ENCODE measurements at regions not wholly inside any gene's neighbourhood (a gene's known extent, or its start where the extent isn't known, plus 50 kb on each side); places are given as distances from the start of the nearest gene placed in this dataset.

DNA sequence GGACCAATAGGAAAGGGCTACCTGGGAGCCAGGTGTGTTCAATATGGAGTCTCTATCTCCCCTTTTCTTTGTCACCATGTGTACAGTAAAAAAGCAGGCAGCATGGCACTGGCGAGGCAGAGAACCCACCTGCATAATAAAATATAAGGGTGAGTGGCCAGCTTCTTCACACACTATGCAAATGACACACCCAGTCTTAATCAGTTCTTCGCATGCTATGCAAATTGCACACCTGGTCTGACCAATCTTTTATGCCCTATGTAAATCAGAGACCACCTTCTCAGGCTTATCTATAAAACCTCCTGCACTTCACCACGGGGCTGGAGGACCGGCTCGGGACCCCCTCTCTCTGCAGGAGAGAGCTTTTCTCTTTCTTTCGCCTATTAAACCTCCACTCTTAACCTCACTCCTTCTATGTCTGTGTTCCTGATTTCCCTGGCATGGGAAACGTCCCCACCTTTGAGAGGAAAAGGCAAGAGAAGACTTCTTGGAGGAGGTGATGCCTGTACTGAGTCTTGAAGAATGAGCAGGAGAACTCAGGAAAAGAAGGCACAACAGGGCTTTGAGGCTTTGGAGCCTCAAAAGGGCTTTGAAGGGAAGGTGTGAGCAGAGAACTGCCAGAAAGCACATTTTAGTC, 502.1 kb downstream of the GRIN2A start:
- TF ChIP-seq, protein P1, sequence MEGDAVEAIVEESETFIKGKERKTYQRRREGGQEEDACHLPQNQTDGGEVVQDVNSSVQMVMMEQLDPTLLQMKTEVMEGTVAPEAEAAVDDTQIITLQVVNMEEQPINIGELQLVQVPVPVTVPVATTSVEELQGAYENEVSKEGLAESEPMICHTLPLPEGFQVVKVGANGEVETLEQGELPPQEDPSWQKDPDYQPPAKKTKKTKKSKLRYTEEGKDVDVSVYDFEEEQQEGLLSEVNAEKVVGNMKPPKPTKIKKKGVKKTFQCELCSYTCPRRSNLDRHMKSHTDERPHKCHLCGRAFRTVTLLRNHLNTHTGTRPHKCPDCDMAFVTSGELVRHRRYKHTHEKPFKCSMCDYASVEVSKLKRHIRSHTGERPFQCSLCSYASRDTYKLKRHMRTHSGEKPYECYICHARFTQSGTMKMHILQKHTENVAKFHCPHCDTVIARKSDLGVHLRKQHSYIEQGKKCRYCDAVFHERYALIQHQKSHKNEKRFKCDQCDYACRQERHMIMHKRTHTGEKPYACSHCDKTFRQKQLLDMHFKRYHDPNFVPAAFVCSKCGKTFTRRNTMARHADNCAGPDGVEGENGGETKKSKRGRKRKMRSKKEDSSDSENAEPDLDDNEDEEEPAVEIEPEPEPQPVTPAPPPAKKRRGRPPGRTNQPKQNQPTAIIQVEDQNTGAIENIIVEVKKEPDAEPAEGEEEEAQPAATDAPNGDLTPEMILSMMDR (IDR thresholded peaks at IDR 0.05) = no peak
- TF ChIP-seq POLR2A (IDR thresholded peaks at IDR 0.05) = no peak

Data from body of pancreas (tissue), 4 donors.